A204.1 (cell line): ENCODE measurements at regions not wholly inside any gene's neighbourhood (a gene's known extent, or its start where the extent isn't known, plus 50 kb on each side); places are given as distances from the start of the nearest gene placed in this dataset.

Experiments
- FAIRE-seq: peaks from 2 replicates; lab custom pipeline; 2012; peaks lifted over from hg19 to GRCh38; lab: Jason Lieb, UNC

GRCh38 chr4:13851085-13851940 is 223.8 kb upstream of the BOD1L1 start:
- FAIRE-seq, result no peak

GRCh38 chr4:13852411-13852810 is 224.9 kb upstream of the BOD1L1 start:
- FAIRE-seq, result no peak

GRCh38 chr4:13856387-13856786 is 228.9 kb upstream of the BOD1L1 start:
- FAIRE-seq, result no peak

- no peak for FAIRE-seq
Observed at GRCh38 chr4:13857397-13857796, 229.9 kb upstream of the BOD1L1 start.

- FAIRE-seq, result no peak
Observed at GRCh38 chr4:13857800-13858199, 230.3 kb upstream of the BOD1L1 start.

- FAIRE-seq, result no peak
Observed at GRCh38 chr4:13859423-13859822, 231.9 kb upstream of the BOD1L1 start.

- FAIRE-seq, result no peak
Observed at GRCh38 chr4:13860126-13860525, 232.6 kb upstream of the BOD1L1 start.

- no peak for FAIRE-seq
Observed at GRCh38 chr4:13865871-13866669, 238.5 kb upstream of the BOD1L1 start.

GRCh38 chr4:13866881-13867280 is 239.4 kb upstream of the BOD1L1 start:
- no peak for FAIRE-seq

- FAIRE-seq, result no peak
Observed at GRCh38 chr4:13872155-13872554, 244.6 kb upstream of the BOD1L1 start.

- no peak for FAIRE-seq
Observed at GRCh38 chr4:13872955-13873354, 245.4 kb upstream of the BOD1L1 start.

GRCh38 chr4:13875181-13875580 is 247.7 kb upstream of the BOD1L1 start:
- FAIRE-seq, result no peak

- FAIRE-seq, result no peak
Observed at GRCh38 chr4:13876131-13876530, 248.6 kb upstream of the BOD1L1 start.

- FAIRE-seq, result no peak
Observed at GRCh38 chr4:13876940-13877339, 249.4 kb upstream of the BOD1L1 start.

GRCh38 chr4:13877626-13878025 is 250.1 kb upstream of the BOD1L1 start:
- FAIRE-seq, result no peak

- no peak for FAIRE-seq
Observed at GRCh38 chr4:13881892-13882291, 254.4 kb upstream of the BOD1L1 start.

- FAIRE-seq, result no peak
Observed at GRCh38 chr4:13887010-13887409, 259.5 kb upstream of the BOD1L1 start.

- no peak for FAIRE-seq
Observed at GRCh38 chr4:13888112-13888511, 260.6 kb upstream of the BOD1L1 start.

- FAIRE-seq, result no peak
Observed at GRCh38 chr4:13891544-13891939, 264.0 kb upstream of the BOD1L1 start.

- no peak for FAIRE-seq
Observed at GRCh38 chr4:13892739-13893105, 265.2 kb upstream of the BOD1L1 start.

GRCh38 chr4:13893211-13893610 is 265.7 kb upstream of the BOD1L1 start:
- FAIRE-seq, result no peak

- FAIRE-seq, result no peak
Observed at GRCh38 chr4:13893987-13894386, 266.5 kb upstream of the BOD1L1 start.

- FAIRE-seq, result no peak
Observed at GRCh38 chr4:13900780-13901179, 273.3 kb upstream of the BOD1L1 start.

GRCh38 chr4:13902146-13902545 is 274.6 kb upstream of the BOD1L1 start:
- no peak for FAIRE-seq
